Nephron (organoid): ENCODE measurements at regions not wholly inside any gene's neighbourhood (a gene's known extent, or its start where the extent isn't known, plus 50 kb on each side); places are given as distances from the start of the nearest gene placed in this dataset.

Source experiments
- H3K27ac Mint-ChIP-seq, 3 experiments: 2 replicates each; pipeline ENCODE4 v1.8.0; 2020; ENCODE audit warnings: mixed read lengths in 3 of 3, mild to moderate bottlenecking in 2 of 3, moderate library complexity in 1 of 3
- H3K27me3 Mint-ChIP-seq: 2 replicates; pipeline ENCODE4 v1.8.0; 2021; ENCODE audit warnings: low read depth, mild to moderate bottlenecking, moderate library complexity, mixed read lengths
- H3K36me3 Mint-ChIP-seq: 2 replicates; pipeline ENCODE4 v1.8.0; 2020; ENCODE audit warnings: low read depth, mixed read lengths
- H3K4me1 Mint-ChIP-seq: 2 replicates; pipeline ENCODE4 v1.8.0; 2020; ENCODE audit warnings: mixed read lengths
- H3K4me3 Mint-ChIP-seq, 3 experiments: 2 replicates each; pipeline ENCODE4 v1.8.0; 2020; ENCODE audit warnings: mild to moderate bottlenecking in 3 of 3, mixed read lengths in 3 of 3, moderate library complexity in 2 of 3
- H3K9me3 Mint-ChIP-seq: 2 replicates; pipeline ENCODE4 v1.8.0; 2020; ENCODE audit warnings: mixed read lengths
- TF ChIP-seq, protein P1 (sequence below), 3 experiments: fragments of 200-600 bp; sonication (generic); IDR thresholded peaks; one replicate each; pipeline ENCODE4 v1.5.0; 2021; ENCODE audit warnings: antibody characterized with exemption in 3 of 3; ENCODE audit not compliant: unreplicated experiment in 3 of 3

- peak overlapping the region; percentile 79 to 87 (median 81) for H3K4me3 Mint-ChIP-seq
- peaks cover 11% of the 10 kb centered on the region for H3K27me3 Mint-ChIP-seq
- peak overlapping the region; percentile 53 to 85 (median 81) for H3K27ac Mint-ChIP-seq
- peaks cover 65% of the 10 kb centered on the region for H3K4me1 Mint-ChIP-seq
- peaks cover 10% of the 10 kb centered on the region for H3K9me3 Mint-ChIP-seq
- no peaks in the 10 kb centered on the region for H3K36me3 Mint-ChIP-seq
- TF ChIP-seq, protein P1, sequence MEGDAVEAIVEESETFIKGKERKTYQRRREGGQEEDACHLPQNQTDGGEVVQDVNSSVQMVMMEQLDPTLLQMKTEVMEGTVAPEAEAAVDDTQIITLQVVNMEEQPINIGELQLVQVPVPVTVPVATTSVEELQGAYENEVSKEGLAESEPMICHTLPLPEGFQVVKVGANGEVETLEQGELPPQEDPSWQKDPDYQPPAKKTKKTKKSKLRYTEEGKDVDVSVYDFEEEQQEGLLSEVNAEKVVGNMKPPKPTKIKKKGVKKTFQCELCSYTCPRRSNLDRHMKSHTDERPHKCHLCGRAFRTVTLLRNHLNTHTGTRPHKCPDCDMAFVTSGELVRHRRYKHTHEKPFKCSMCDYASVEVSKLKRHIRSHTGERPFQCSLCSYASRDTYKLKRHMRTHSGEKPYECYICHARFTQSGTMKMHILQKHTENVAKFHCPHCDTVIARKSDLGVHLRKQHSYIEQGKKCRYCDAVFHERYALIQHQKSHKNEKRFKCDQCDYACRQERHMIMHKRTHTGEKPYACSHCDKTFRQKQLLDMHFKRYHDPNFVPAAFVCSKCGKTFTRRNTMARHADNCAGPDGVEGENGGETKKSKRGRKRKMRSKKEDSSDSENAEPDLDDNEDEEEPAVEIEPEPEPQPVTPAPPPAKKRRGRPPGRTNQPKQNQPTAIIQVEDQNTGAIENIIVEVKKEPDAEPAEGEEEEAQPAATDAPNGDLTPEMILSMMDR (IDR thresholded peaks at IDR 0.05; ENCODE audit: unreplicated experiment in 3 of 3): no peak
Observed at GRCh38 chrX:40167233-40167849, 69.6 kb upstream of the BCOR start.

GRCh38 chrX:40166582-40166981 lies 68.8 kb upstream of the BCOR start:
- H3K36me3 Mint-ChIP-seq: no peaks in the 10 kb centered on the region
- H3K4me1 Mint-ChIP-seq: peaks cover 61% of the 10 kb centered on the region
- TF ChIP-seq, protein P1 (IDR thresholded peaks at IDR 0.05; ENCODE audit: unreplicated experiment in 3 of 3): no peak
- H3K9me3 Mint-ChIP-seq: peaks cover 10% of the 10 kb centered on the region
- peak overlapping the region; percentile 79 to 87 (median 81) for H3K4me3 Mint-ChIP-seq
- H3K27me3 Mint-ChIP-seq: peaks cover 16% of the 10 kb centered on the region
- peak overlapping the region; percentile 55 to 85 (median 81) for H3K27ac Mint-ChIP-seq

DNA sequence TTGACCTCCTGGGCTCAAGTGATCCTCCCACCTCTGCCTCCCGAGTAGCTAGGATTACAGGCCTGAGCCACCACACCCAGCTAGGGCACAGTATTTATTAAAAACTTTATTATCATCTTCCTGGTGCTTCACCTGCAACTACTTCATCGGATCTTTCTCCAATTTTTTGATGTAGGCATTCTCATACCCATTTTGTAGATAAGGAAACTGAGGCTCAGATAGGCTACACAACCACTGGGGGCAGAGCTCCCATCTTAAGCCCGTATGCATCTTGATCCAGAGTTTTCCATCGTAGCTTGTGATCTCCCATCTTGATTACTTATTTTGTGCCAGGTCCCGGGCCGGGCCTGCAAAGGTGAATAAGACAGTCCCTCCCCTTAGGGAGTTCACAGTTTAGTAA lies 68.1 kb upstream of the BCOR start:
- peaks cover 10% of the 10 kb centered on the region for H3K9me3 Mint-ChIP-seq
- peaks cover 16% of the 10 kb centered on the region for H3K27me3 Mint-ChIP-seq
- TF ChIP-seq, protein P1 (IDR thresholded peaks at IDR 0.05; ENCODE audit: unreplicated experiment in 3 of 3): no peak
- H3K36me3 Mint-ChIP-seq: no peaks in the 10 kb centered on the region
- H3K4me1 Mint-ChIP-seq: peaks cover 56% of the 10 kb centered on the region
- peak overlapping the region in 1 of 3 experiments; percentile 14 for H3K4me3 Mint-ChIP-seq
- peak overlapping the region in 2 of 3 experiments; percentile 13 to 76 for H3K27ac Mint-ChIP-seq

DNA sequence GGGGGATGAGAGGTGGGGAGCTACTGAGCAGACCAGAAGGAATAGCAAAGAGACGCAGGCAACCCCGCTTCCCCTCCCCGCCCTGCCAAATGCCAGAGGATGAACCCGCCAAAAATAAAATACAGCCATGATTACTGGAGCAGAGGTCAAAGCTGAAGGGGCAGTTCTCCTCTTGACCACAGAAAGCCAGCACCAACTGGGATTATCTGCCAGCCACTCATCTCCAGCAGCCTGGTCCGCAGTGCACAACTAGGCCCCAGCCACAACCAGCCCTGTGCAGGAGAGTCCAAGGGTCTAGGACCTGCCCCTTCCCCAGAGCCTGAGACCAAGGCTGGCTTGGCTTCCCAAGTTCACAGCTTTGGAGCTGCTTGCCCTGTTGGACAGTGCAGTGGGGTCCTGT lies 67.4 kb upstream of the BCOR start:
- peak overlapping the region in 2 of 3 experiments; percentile 13 to 76 for H3K27ac Mint-ChIP-seq
- TF ChIP-seq, protein P1 (IDR thresholded peaks at IDR 0.05; ENCODE audit: unreplicated experiment in 3 of 3): no peak
- peaks cover 10% of the 10 kb centered on the region for H3K9me3 Mint-ChIP-seq
- peaks cover 16% of the 10 kb centered on the region for H3K27me3 Mint-ChIP-seq
- no peaks in the 10 kb centered on the region for H3K36me3 Mint-ChIP-seq
- H3K4me1 Mint-ChIP-seq: peaks cover 51% of the 10 kb centered on the region
- H3K4me3 Mint-ChIP-seq: peak overlapping the region in 1 of 3 experiments; percentile 14

DNA sequence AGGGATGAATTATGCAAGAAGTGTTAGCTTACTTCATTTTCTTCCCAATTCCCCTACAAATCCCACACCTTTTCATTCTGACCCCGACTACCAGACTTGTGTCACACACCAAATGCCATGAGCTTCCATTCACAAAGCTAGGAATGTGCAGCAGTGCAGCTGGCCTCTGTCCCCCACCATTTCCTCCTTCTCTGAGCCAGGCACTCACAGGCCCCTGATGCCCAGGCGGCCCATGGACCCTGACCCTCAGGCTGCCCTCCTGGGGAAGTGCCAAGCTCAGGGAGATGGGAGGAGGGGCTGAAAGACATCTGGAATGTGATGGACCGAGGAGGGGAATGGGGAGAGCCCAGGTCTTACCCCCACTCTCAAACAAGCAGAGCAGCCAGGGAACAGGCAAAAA lies 67.0 kb upstream of the BCOR start:
- H3K36me3 Mint-ChIP-seq: no peaks in the 10 kb centered on the region
- peaks cover 11% of the 10 kb centered on the region for H3K9me3 Mint-ChIP-seq
- no peak overlapping the region for H3K4me3 Mint-ChIP-seq
- TF ChIP-seq, protein P1 (IDR thresholded peaks at IDR 0.05; ENCODE audit: unreplicated experiment in 3 of 3): no peak
- H3K4me1 Mint-ChIP-seq: peaks cover 50% of the 10 kb centered on the region
- peaks cover 16% of the 10 kb centered on the region for H3K27me3 Mint-ChIP-seq
- H3K27ac Mint-ChIP-seq: no peak overlapping the region
